Activated CD8-positive, alpha-beta memory T cell treated with anti-CD3 and anti-CD28 coated beads, Interleukin-2, amount 10 ng/mL, durations not matched to agents 7 days and 5 days (primary cell): ENCODE measurements at regions not wholly inside any gene's neighbourhood (a gene's known extent, or its start where the extent isn't known, plus 50 kb on each side); places are given as distances from the start of the nearest gene placed in this dataset.

ENCODE experiments used
- ATAC-seq: fragments of 150-1000 bp; cut with Tn5 transposase; one replicate; pipeline ENCODE4 v1.10.0; 2021; ENCODE audit warnings: moderate library complexity
- CTCF ChIA-PET: fragments of 350-600 bp; sonication (Branson Sonifier 250); formaldehyde crosslinking; loops from one replicate; lab custom pipeline; 2021; ENCODE audit warnings: antibody characterized with exemption; lab: Charles Lee
- DNase-seq: peaks from one replicate; pipeline ENCODE4 v3.0.0-alpha.2; 2020
- H3K27ac Mint-ChIP-seq: one replicate; pipeline ENCODE4 v1.8.0; 2021; ENCODE audit warnings: mild to moderate bottlenecking, mixed read lengths
- H3K27me3 Mint-ChIP-seq: one replicate; pipeline ENCODE4 v1.8.0; 2021; ENCODE audit warnings: mixed read lengths
- H3K36me3 Mint-ChIP-seq: one replicate; pipeline ENCODE4 v1.8.0; 2021; ENCODE audit warnings: mild to moderate bottlenecking, mixed read lengths
- H3K4me1 Mint-ChIP-seq: one replicate; pipeline ENCODE4 v1.8.0; 2021; ENCODE audit warnings: mixed read lengths
- H3K4me3 Mint-ChIP-seq: one replicate; pipeline ENCODE4 v1.8.0; 2021; ENCODE audit warnings: mild to moderate bottlenecking, moderate library complexity, mixed read lengths
- H3K9me3 Mint-ChIP-seq: one replicate; pipeline ENCODE4 v1.8.0; 2022; ENCODE audit warnings: low read depth, mixed read lengths

- Mint-ChIP-seq H3K27me3 (peaks cover 2% of the 10 kb centered on the region), H3K4me3 (no peak overlapping the region), H3K9me3 (peaks cover 2% of the 10 kb centered on the region), H3K4me1 (no peaks in the 10 kb centered on the region), H3K27ac (no peak overlapping the region), H3K36me3 (no peaks in the 10 kb centered on the region)
- DNase-seq: no peak
- no peak for ATAC-seq
- CTCF ChIA-PET: no interaction called here
Measured at GRCh38 chr18:22639561-22639960, 221.8 kb upstream of the CTAGE1 start.

- Mint-ChIP-seq H3K27ac (no peak overlapping the region), H3K4me1 (no peaks in the 10 kb centered on the region), H3K27me3 (peaks cover 2% of the 10 kb centered on the region), H3K4me3 (no peak overlapping the region), H3K9me3 (peaks cover 2% of the 10 kb centered on the region), H3K36me3 (no peaks in the 10 kb centered on the region)
- ATAC-seq (no peak), DNase-seq (no peak)
- CTCF ChIA-PET: no interaction called here
Measured at GRCh38 chr18:22640281-22640842, 222.6 kb upstream of the CTAGE1 start.

- Mint-ChIP-seq H3K27ac (no peak overlapping the region), H3K9me3 (no peaks in the 10 kb centered on the region), H3K4me1 (no peaks in the 10 kb centered on the region), H3K4me3 (no peak overlapping the region), H3K36me3 (no peaks in the 10 kb centered on the region), H3K27me3 (no peaks in the 10 kb centered on the region)
- ATAC-seq (no peak), DNase-seq (no peak)
- CTCF ChIA-PET: no interaction called here
Measured at GRCh38 chr18:22641958-22642357, 224.2 kb upstream of the CTAGE1 start.

- CTCF ChIA-PET: no interaction called here
- Mint-ChIP-seq H3K4me3 (no peak overlapping the region), H3K36me3 (no peaks in the 10 kb centered on the region), H3K27me3 (no peaks in the 10 kb centered on the region), H3K4me1 (no peaks in the 10 kb centered on the region), H3K27ac (no peak overlapping the region), H3K9me3 (no peaks in the 10 kb centered on the region)
- DNase-seq: no peak
- no peak for ATAC-seq
Measured at GRCh38 chr18:22643731-22644130, 226.0 kb upstream of the CTAGE1 start.

- H3K9me3 Mint-ChIP-seq: peaks cover 5% of the 10 kb centered on the region
- no peak for ATAC-seq
- no peaks in the 10 kb centered on the region for H3K36me3 Mint-ChIP-seq
- CTCF ChIA-PET: no interaction called here
- no peak overlapping the region for H3K27ac Mint-ChIP-seq
- H3K4me1 Mint-ChIP-seq: no peaks in the 10 kb centered on the region
- H3K4me3 Mint-ChIP-seq: no peak overlapping the region
- peaks cover 2% of the 10 kb centered on the region for H3K27me3 Mint-ChIP-seq
- DNase-seq: no peak
Measured at GRCh38 chr18:22650247-22650646, 232.5 kb upstream of the CTAGE1 start.

GRCh38 chr18:22657619-22658018 lies 239.9 kb upstream of the CTAGE1 start:
- Mint-ChIP-seq H3K27ac (no peak overlapping the region), H3K4me3 (no peak overlapping the region), H3K9me3 (peaks cover 12% of the 10 kb centered on the region)

GRCh38 chr18:22658318-22658717 lies 240.6 kb upstream of the CTAGE1 start:
- DNase-seq: no peak
- Mint-ChIP-seq H3K4me1 (no peaks in the 10 kb centered on the region), H3K27me3 (no peaks in the 10 kb centered on the region), H3K9me3 (peaks cover 12% of the 10 kb centered on the region), H3K4me3 (no peak overlapping the region), H3K27ac (no peak overlapping the region), H3K36me3 (no peaks in the 10 kb centered on the region)
- ATAC-seq: no peak
- CTCF ChIA-PET: no interaction called here

More at GRCh38 chr18:22657619-22658018, 239.9 kb upstream of the CTAGE1 start:
- Mint-ChIP-seq H3K36me3 (no peaks in the 10 kb centered on the region), H3K4me1 (no peaks in the 10 kb centered on the region), H3K27me3 (peaks cover 2% of the 10 kb centered on the region)
- DNase-seq (no peak), ATAC-seq (no peak)
- CTCF ChIA-PET: no interaction called here

- Mint-ChIP-seq H3K4me1 (no peaks in the 10 kb centered on the region), H3K4me3 (no peak overlapping the region), H3K36me3 (no peaks in the 10 kb centered on the region), H3K27me3 (no peaks in the 10 kb centered on the region), H3K27ac (no peak overlapping the region), H3K9me3 (peaks cover 11% of the 10 kb centered on the region)
- no peak for ATAC-seq
- DNase-seq: no peak
- CTCF ChIA-PET: no interaction called here
Measured at GRCh38 chr18:22663378-22663777, 245.7 kb upstream of the CTAGE1 start.

- no peak for DNase-seq
- H3K27ac Mint-ChIP-seq: no peak overlapping the region
- peaks cover 4% of the 10 kb centered on the region for H3K27me3 Mint-ChIP-seq
- peaks cover 8% of the 10 kb centered on the region for H3K9me3 Mint-ChIP-seq
- CTCF ChIA-PET: no interaction called here
- ATAC-seq: no peak
- H3K4me1 Mint-ChIP-seq: no peaks in the 10 kb centered on the region
- no peak overlapping the region for H3K4me3 Mint-ChIP-seq
- H3K36me3 Mint-ChIP-seq: no peaks in the 10 kb centered on the region
Measured at GRCh38 chr18:22666411-22666940, 248.8 kb upstream of the CTAGE1 start.

- Mint-ChIP-seq H3K27ac (no peak overlapping the region), H3K36me3 (no peaks in the 10 kb centered on the region), H3K4me1 (no peaks in the 10 kb centered on the region), H3K9me3 (peaks cover 8% of the 10 kb centered on the region), H3K4me3 (no peak overlapping the region), H3K27me3 (peaks cover 4% of the 10 kb centered on the region)
- DNase-seq: no peak
- CTCF ChIA-PET: no interaction called here
- no peak for ATAC-seq
Measured at GRCh38 chr18:22667156-22667555, 249.4 kb upstream of the CTAGE1 start.

- Mint-ChIP-seq H3K4me3 (no peak overlapping the region), H3K27me3 (peaks cover 4% of the 10 kb centered on the region), H3K27ac (no peak overlapping the region), H3K9me3 (peaks cover 8% of the 10 kb centered on the region), H3K4me1 (no peaks in the 10 kb centered on the region), H3K36me3 (no peaks in the 10 kb centered on the region)
- ATAC-seq (no peak), DNase-seq (no peak)
- CTCF ChIA-PET: no interaction called here
Measured at GRCh38 chr18:22667616-22668422, 250.1 kb upstream of the CTAGE1 start.

- DNase-seq: no peak
- CTCF ChIA-PET: no interaction called here
- H3K27ac Mint-ChIP-seq: no peak overlapping the region
- H3K36me3 Mint-ChIP-seq: no peaks in the 10 kb centered on the region
- peaks cover 4% of the 10 kb centered on the region for H3K27me3 Mint-ChIP-seq
- peaks cover 6% of the 10 kb centered on the region for H3K9me3 Mint-ChIP-seq
- no peaks in the 10 kb centered on the region for H3K4me1 Mint-ChIP-seq
- no peak for ATAC-seq
- H3K4me3 Mint-ChIP-seq: no peak overlapping the region
Measured at GRCh38 chr18:22668496-22668895, 250.8 kb upstream of the CTAGE1 start.

- no peaks in the 10 kb centered on the region for H3K36me3 Mint-ChIP-seq
- no peaks in the 10 kb centered on the region for H3K4me1 Mint-ChIP-seq
- ATAC-seq (no peak), DNase-seq (no peak)
- no peak overlapping the region for H3K4me3 Mint-ChIP-seq
- no peaks in the 10 kb centered on the region for H3K9me3 Mint-ChIP-seq
- CTCF ChIA-PET: no interaction called here
- H3K27ac Mint-ChIP-seq: no peak overlapping the region
- peaks cover 7% of the 10 kb centered on the region for H3K27me3 Mint-ChIP-seq
Measured at GRCh38 chr18:22670914-22671313, 253.2 kb upstream of the CTAGE1 start.

- ATAC-seq (no peak), DNase-seq (no peak)
- Mint-ChIP-seq H3K36me3 (no peaks in the 10 kb centered on the region), H3K27me3 (peaks cover 7% of the 10 kb centered on the region), H3K9me3 (no peaks in the 10 kb centered on the region), H3K4me1 (no peaks in the 10 kb centered on the region), H3K4me3 (no peak overlapping the region), H3K27ac (no peak overlapping the region)
- CTCF ChIA-PET: no interaction called here
Measured at GRCh38 chr18:22673182-22673862, 255.6 kb upstream of the CTAGE1 start.
